ENCODE measurements at regions not wholly inside any gene's neighbourhood (a gene's known extent, or its start where the extent isn't known, plus 50 kb on each side); places are given as distances from the start of the nearest gene placed in this dataset.

- H3K27ac Mint-ChIP-seq, result no peak overlapping the region
- Histone ChIP-seq H4K20me1 (ENCODE audit: control insufficient read depth, insufficient read depth, low read length, poor library complexity, severe bottlenecking) (no peaks in the 10 kb centered on the region), H3K4me2 (replicated peaks; ENCODE audit: low read depth, low read length, poor library complexity, severe bottlenecking) (no peak overlapping the region), H3K27ac (ENCODE audit: low read length in 2 of 2) (no peak overlapping the region), H3K36me3 (replicated peaks in 1 of 2; ENCODE audit: control extremely low read depth in 1 of 2, control insufficient read depth in 1 of 2, extremely low read depth in 1 of 2, insufficient read depth in 2 of 2, low read length in 1 of 2) (no peaks in the 10 kb centered on the region), H2AFZ (ENCODE audit: insufficient read depth, low read depth, low read length, poor library complexity, severe bottlenecking) (no peak overlapping the region), H3K79me2 (ENCODE audit: control insufficient read depth, insufficient read depth, low read length) (no peaks in the 10 kb centered on the region), H3K4me3 (ENCODE audit: control extremely low read depth in 1 of 5, extremely low read depth in 1 of 5, insufficient read depth in 1 of 5, low read depth in 2 of 5, low read length in 4 of 5) (no peak overlapping the region), H3K4me1 (ENCODE audit: control insufficient read depth in 2 of 2, insufficient read depth in 2 of 2, low read length in 2 of 2) (no peaks in the 10 kb centered on the region), H3K9ac (ENCODE audit: low read length) (no peak overlapping the region), H3K9me3 (ENCODE audit: control extremely low read depth in 1 of 3, control insufficient read depth in 2 of 3, insufficient read depth in 1 of 3, low read length in 2 of 3) (peaks cover 0 to 34% (median 0%) of the 10 kb centered on the region in 3 donors), H3K27me3 (replicated peaks in 1 of 4; ENCODE audit: control extremely low read depth in 1 of 4, control insufficient read depth in 3 of 4, insufficient read depth in 4 of 4, low read length in 3 of 4) (no peaks in the 10 kb centered on the region)
- H3K4me1 Mint-ChIP-seq, result no peaks in the 10 kb centered on the region
- no peak overlapping the region for H3K4me3 Mint-ChIP-seq
- POLR2A ChIA-PET, result no interaction called here
- no peaks in the 10 kb centered on the region for H3K27me3 Mint-ChIP-seq
- no peak for DNase-seq
- intact Hi-C loops (cut with micrococcal nuclease), result no loop called here
- WGBS (ENCODE audit: insufficient coverage), result 90% methylated on average over 11 of the region's 13 CpGs
- ATAC-seq (ENCODE audit: low read depth), result no peak
- CTCF ChIA-PET, result no interaction called here
- no peaks in the 10 kb centered on the region for H3K9me3 Mint-ChIP-seq (ENCODE audit: insufficient read depth)
- TF ChIP-seq EZH2 (IDR thresholded peaks at IDR 0.05; ENCODE audit: borderline replicate concordance, insufficient read depth, low read depth, low read length, poor library complexity, severe bottlenecking) (no peak), CTCF (IDR thresholded peaks at IDR 0.05) (no peak)
Measured at GRCh38 chr3:96753124-96753523, 61.3 kb upstream of the EPHA6 start.

DNA sequence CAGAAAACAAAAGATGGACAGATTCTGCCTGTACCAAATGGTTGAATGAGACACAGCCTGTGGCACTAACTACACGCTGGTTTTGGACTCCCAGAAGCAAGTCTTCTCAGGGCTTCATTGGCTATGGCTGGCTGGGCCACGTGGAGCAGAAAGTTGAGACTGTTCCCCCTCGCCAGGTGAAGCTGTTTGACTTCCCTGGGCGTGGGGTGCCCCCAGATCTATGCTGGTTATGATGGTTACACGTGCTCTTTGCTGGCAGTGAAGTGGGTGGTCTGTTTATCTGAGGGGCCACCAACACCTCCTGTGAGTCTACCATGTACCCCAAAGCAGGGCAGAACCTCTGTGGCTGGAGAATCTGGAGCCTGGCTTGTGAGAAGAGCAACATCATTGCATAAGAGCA is 60.3 kb upstream of the EPHA6 start:
- no peaks in the 10 kb centered on the region for H3K9me3 Mint-ChIP-seq (ENCODE audit: insufficient read depth)
- POLR2A ChIA-PET, result no interaction called here
- Histone ChIP-seq H3K4me1 (ENCODE audit: control insufficient read depth in 2 of 2, insufficient read depth in 2 of 2, low read length in 2 of 2) (no peaks in the 10 kb centered on the region), H3K79me2 (ENCODE audit: control insufficient read depth, insufficient read depth, low read length) (no peaks in the 10 kb centered on the region), H4K20me1 (ENCODE audit: control insufficient read depth, insufficient read depth, low read length, poor library complexity, severe bottlenecking) (no peaks in the 10 kb centered on the region), H3K9ac (ENCODE audit: low read length) (no peak overlapping the region), H3K4me3 (ENCODE audit: control extremely low read depth in 1 of 5, extremely low read depth in 1 of 5, insufficient read depth in 1 of 5, low read depth in 2 of 5, low read length in 4 of 5) (no peak overlapping the region), H3K4me2 (replicated peaks; ENCODE audit: low read depth, low read length, poor library complexity, severe bottlenecking) (no peak overlapping the region), H2AFZ (ENCODE audit: insufficient read depth, low read depth, low read length, poor library complexity, severe bottlenecking) (no peak overlapping the region), H3K27me3 (replicated peaks in 1 of 4; ENCODE audit: control extremely low read depth in 1 of 4, control insufficient read depth in 3 of 4, insufficient read depth in 4 of 4, low read length in 3 of 4) (no peaks in the 10 kb centered on the region), H3K27ac (ENCODE audit: low read length in 2 of 2) (no peak overlapping the region), H3K9me3 (ENCODE audit: control extremely low read depth in 1 of 3, control insufficient read depth in 2 of 3, insufficient read depth in 1 of 3, low read length in 2 of 3) (peaks cover 0 to 34% (median 0%) of the 10 kb centered on the region in 3 donors), H3K36me3 (replicated peaks in 1 of 2; ENCODE audit: control extremely low read depth in 1 of 2, control insufficient read depth in 1 of 2, extremely low read depth in 1 of 2, insufficient read depth in 2 of 2, low read length in 1 of 2) (no peaks in the 10 kb centered on the region)
- CTCF ChIA-PET, result no interaction called here
- TF ChIP-seq CTCF (IDR thresholded peaks at IDR 0.05) (no peak), EZH2 (IDR thresholded peaks at IDR 0.05; ENCODE audit: borderline replicate concordance, insufficient read depth, low read depth, low read length, poor library complexity, severe bottlenecking) (no peak)
- 49% methylated on average over 3 of the region's 5 CpGs for WGBS (ENCODE audit: insufficient coverage)
- no peak for DNase-seq
- H3K27me3 Mint-ChIP-seq, result no peaks in the 10 kb centered on the region
- H3K4me1 Mint-ChIP-seq, result no peaks in the 10 kb centered on the region
- intact Hi-C loops (cut with micrococcal nuclease), result no loop called here
- H3K27ac Mint-ChIP-seq, result no peak overlapping the region
- no peak for ATAC-seq (ENCODE audit: low read depth)
- H3K4me3 Mint-ChIP-seq, result no peak overlapping the region

Data from B cell (primary cell).